ENCODE measurements at regions not wholly inside any gene's neighbourhood (a gene's known extent, or its start where the extent isn't known, plus 50 kb on each side); places are given as distances from the start of the nearest gene placed in this dataset.

- H3K27me3 ChIP-seq (ENCODE audit: control insufficient read depth, insufficient read depth, low read length) = no peaks in the 10 kb centered on the region
- ATAC-seq (ENCODE audit: low read depth in 2 of 2) = no peak
- no peak for DNase-seq
- Mint-ChIP-seq H3K36me3 (no peaks in the 10 kb centered on the region), H3K4me3 (no peak overlapping the region), H3K27ac (no peak overlapping the region), H3K27me3 (no peaks in the 10 kb centered on the region), H3K4me1 (no peaks in the 10 kb centered on the region), H3K9me3 (peaks cover 0 to 6% (median 4%) of the 10 kb centered on the region in 7 donors)
- H3K36me3 ChIP-seq (ENCODE audit: control insufficient read depth, insufficient read depth, low read length) = no peaks in the 10 kb centered on the region
- H3K4me1 ChIP-seq (ENCODE audit: control insufficient read depth, insufficient read depth, low read length, poor library complexity, severe bottlenecking) = no peaks in the 10 kb centered on the region
- no peaks in the 10 kb centered on the region for H3K9me3 ChIP-seq (ENCODE audit: control insufficient read depth in 2 of 2, low read length in 2 of 2)
- H3K27ac ChIP-seq (ENCODE audit: insufficient read depth, low read length, poor library complexity, severe bottlenecking) = no peak overlapping the region
- no peak overlapping the region for H3K4me3 ChIP-seq (ENCODE audit: low read depth, low read length)
Measured at GRCh38 chr17:70468661-70469060, 299.3 kb downstream of the KCNJ2 start.

GRCh38 chr17:70473049-70473448, 303.7 kb downstream of the KCNJ2 start:
- no peaks in the 10 kb centered on the region for H3K4me1 Mint-ChIP-seq

GRCh38 chr17:70476368-70476767, 307.0 kb downstream of the KCNJ2 start:
- Mint-ChIP-seq H3K27me3 (no peaks in the 10 kb centered on the region), H3K4me3 (no peak overlapping the region), H3K4me1 (no peaks in the 10 kb centered on the region), H3K36me3 (peaks cover 2% of the 10 kb centered on the region), H3K9me3 (peaks cover 0 to 10% (median 5%) of the 10 kb centered on the region in 7 donors), H3K27ac (no peak overlapping the region)
- no peak overlapping the region for H3K27ac ChIP-seq (ENCODE audit: insufficient read depth, low read length, poor library complexity, severe bottlenecking)
- no peak overlapping the region for H3K4me3 ChIP-seq (ENCODE audit: low read depth, low read length)
- DNase-seq (no peak), ATAC-seq (ENCODE audit: low read depth in 2 of 2) (no peak)
- H3K4me1 ChIP-seq (ENCODE audit: control insufficient read depth, insufficient read depth, low read length, poor library complexity, severe bottlenecking) = no peaks in the 10 kb centered on the region
- H3K27me3 ChIP-seq (ENCODE audit: control insufficient read depth, insufficient read depth, low read length) = no peaks in the 10 kb centered on the region
- H3K9me3 ChIP-seq (ENCODE audit: control insufficient read depth in 2 of 2, low read length in 2 of 2) = no peaks in the 10 kb centered on the region
- H3K36me3 ChIP-seq (ENCODE audit: control insufficient read depth, insufficient read depth, low read length) = no peaks in the 10 kb centered on the region

More at GRCh38 chr17:70473049-70473448, 303.7 kb downstream of the KCNJ2 start:
- Histone ChIP-seq H3K4me1 (ENCODE audit: control insufficient read depth, insufficient read depth, low read length, poor library complexity, severe bottlenecking) (no peaks in the 10 kb centered on the region), H3K9me3 (ENCODE audit: control insufficient read depth in 2 of 2, low read length in 2 of 2) (no peaks in the 10 kb centered on the region), H3K36me3 (ENCODE audit: control insufficient read depth, insufficient read depth, low read length) (no peaks in the 10 kb centered on the region), H3K27ac (ENCODE audit: insufficient read depth, low read length, poor library complexity, severe bottlenecking) (no peak overlapping the region), H3K27me3 (ENCODE audit: control insufficient read depth, insufficient read depth, low read length) (no peaks in the 10 kb centered on the region), H3K4me3 (ENCODE audit: low read depth, low read length) (no peak overlapping the region)
- Mint-ChIP-seq H3K9me3 (peaks cover 0 to 11% (median 5%) of the 10 kb centered on the region in 7 donors), H3K27ac (no peak overlapping the region), H3K4me3 (no peak overlapping the region), H3K36me3 (peaks cover 2% of the 10 kb centered on the region), H3K27me3 (no peaks in the 10 kb centered on the region)
- DNase-seq (no peak), ATAC-seq (ENCODE audit: low read depth in 2 of 2) (no peak)

- no peak overlapping the region for H3K27ac ChIP-seq (ENCODE audit: insufficient read depth, low read length, poor library complexity, severe bottlenecking)
- H3K9me3 ChIP-seq (ENCODE audit: control insufficient read depth in 2 of 2, low read length in 2 of 2) = peaks cover 2 to 4% of the 10 kb centered on the region in 2 experiments
- no peak overlapping the region for H3K4me3 Mint-ChIP-seq
- no peak for ATAC-seq (ENCODE audit: low read depth in 2 of 2)
- H3K27me3 ChIP-seq (ENCODE audit: control insufficient read depth, insufficient read depth, low read length) = no peaks in the 10 kb centered on the region
- no peak overlapping the region for H3K4me3 ChIP-seq (ENCODE audit: low read depth, low read length)
- H3K36me3 ChIP-seq (ENCODE audit: control insufficient read depth, insufficient read depth, low read length) = no peaks in the 10 kb centered on the region
- peaks cover 0 to 19% (median 3%) of the 10 kb centered on the region in 7 donors for H3K9me3 Mint-ChIP-seq
- peaks cover 2% of the 10 kb centered on the region for H3K36me3 Mint-ChIP-seq
- DNase-seq = no peak
- H3K4me1 Mint-ChIP-seq = no peaks in the 10 kb centered on the region
- H3K4me1 ChIP-seq (ENCODE audit: control insufficient read depth, insufficient read depth, low read length, poor library complexity, severe bottlenecking) = no peaks in the 10 kb centered on the region
- no peaks in the 10 kb centered on the region for H3K27me3 Mint-ChIP-seq
- no peak overlapping the region for H3K27ac Mint-ChIP-seq
Measured at GRCh38 chr17:70478902-70479301, 309.6 kb downstream of the KCNJ2 start.

GRCh38 chr17:70479779-70480178, 310.4 kb downstream of the KCNJ2 start:
- Histone ChIP-seq H3K4me3 (ENCODE audit: low read depth, low read length) (no peak overlapping the region), H3K9me3 (ENCODE audit: control insufficient read depth in 2 of 2, low read length in 2 of 2) (peaks cover 2 to 4% of the 10 kb centered on the region in 2 experiments), H3K36me3 (ENCODE audit: control insufficient read depth, insufficient read depth, low read length) (no peaks in the 10 kb centered on the region), H3K27ac (ENCODE audit: insufficient read depth, low read length, poor library complexity, severe bottlenecking) (no peak overlapping the region), H3K4me1 (ENCODE audit: control insufficient read depth, insufficient read depth, low read length, poor library complexity, severe bottlenecking) (no peaks in the 10 kb centered on the region), H3K27me3 (ENCODE audit: control insufficient read depth, insufficient read depth, low read length) (no peaks in the 10 kb centered on the region)
- H3K4me3 Mint-ChIP-seq = no peak overlapping the region
- H3K27ac Mint-ChIP-seq = no peak overlapping the region
- no peak for ATAC-seq (ENCODE audit: low read depth in 2 of 2)
- H3K27me3 Mint-ChIP-seq = no peaks in the 10 kb centered on the region
- no peaks in the 10 kb centered on the region for H3K4me1 Mint-ChIP-seq
- DNase-seq = no peak
- H3K36me3 Mint-ChIP-seq = no peaks in the 10 kb centered on the region
- peaks cover 0 to 14% (median 3%) of the 10 kb centered on the region in 7 donors for H3K9me3 Mint-ChIP-seq

GRCh38 chr17:70483624-70484023, 314.3 kb downstream of the KCNJ2 start:
- H3K27ac ChIP-seq (ENCODE audit: insufficient read depth, low read length, poor library complexity, severe bottlenecking) = no peak overlapping the region
- peaks cover 0 to 14% (median 3%) of the 10 kb centered on the region in 7 donors for H3K9me3 Mint-ChIP-seq
- H3K36me3 ChIP-seq (ENCODE audit: control insufficient read depth, insufficient read depth, low read length) = no peaks in the 10 kb centered on the region
- H3K4me3 ChIP-seq (ENCODE audit: low read depth, low read length) = no peak overlapping the region
- H3K27me3 Mint-ChIP-seq = no peaks in the 10 kb centered on the region
- no peaks in the 10 kb centered on the region for H3K36me3 Mint-ChIP-seq
- H3K27me3 ChIP-seq (ENCODE audit: control insufficient read depth, insufficient read depth, low read length) = no peaks in the 10 kb centered on the region
- no peak overlapping the region for H3K4me3 Mint-ChIP-seq
- H3K27ac Mint-ChIP-seq = no peak overlapping the region
- no peaks in the 10 kb centered on the region for H3K4me1 Mint-ChIP-seq
- no peaks in the 10 kb centered on the region for H3K4me1 ChIP-seq (ENCODE audit: control insufficient read depth, insufficient read depth, low read length, poor library complexity, severe bottlenecking)
- peaks cover 4% of the 10 kb centered on the region in 2 experiments for H3K9me3 ChIP-seq (ENCODE audit: control insufficient read depth in 2 of 2, low read length in 2 of 2)
- DNase-seq (no peak), ATAC-seq (ENCODE audit: low read depth in 2 of 2) (no peak)

- no peaks in the 10 kb centered on the region for H3K4me1 Mint-ChIP-seq
- Histone ChIP-seq H3K4me3 (ENCODE audit: low read depth, low read length) (no peak overlapping the region), H3K9me3 (ENCODE audit: control insufficient read depth in 2 of 2, low read length in 2 of 2) (peaks cover 4% of the 10 kb centered on the region in 2 experiments), H3K27me3 (ENCODE audit: control insufficient read depth, insufficient read depth, low read length) (no peaks in the 10 kb centered on the region), H3K36me3 (ENCODE audit: control insufficient read depth, insufficient read depth, low read length) (no peaks in the 10 kb centered on the region), H3K4me1 (ENCODE audit: control insufficient read depth, insufficient read depth, low read length, poor library complexity, severe bottlenecking) (no peaks in the 10 kb centered on the region), H3K27ac (ENCODE audit: insufficient read depth, low read length, poor library complexity, severe bottlenecking) (no peak overlapping the region)
- H3K27ac Mint-ChIP-seq = no peak overlapping the region
- H3K36me3 Mint-ChIP-seq = no peaks in the 10 kb centered on the region
- DNase-seq (no peak), ATAC-seq (ENCODE audit: low read depth in 2 of 2) (no peak)
- peaks cover 0 to 14% (median 3%) of the 10 kb centered on the region in 7 donors for H3K9me3 Mint-ChIP-seq
- H3K4me3 Mint-ChIP-seq = no peak overlapping the region
- H3K27me3 Mint-ChIP-seq = no peaks in the 10 kb centered on the region
Measured at GRCh38 chr17:70484050-70484449, 314.7 kb downstream of the KCNJ2 start.

- no peaks in the 10 kb centered on the region for H3K36me3 ChIP-seq (ENCODE audit: control insufficient read depth, insufficient read depth, low read length)
- Mint-ChIP-seq H3K27me3 (no peaks in the 10 kb centered on the region), H3K9me3 (peaks cover 0 to 14% (median 3%) of the 10 kb centered on the region in 7 donors), H3K36me3 (no peaks in the 10 kb centered on the region), H3K4me3 (no peak overlapping the region), H3K4me1 (no peaks in the 10 kb centered on the region), H3K27ac (no peak overlapping the region)
- no peak overlapping the region for H3K4me3 ChIP-seq (ENCODE audit: low read depth, low read length)
- ATAC-seq (ENCODE audit: low read depth in 2 of 2) = no peak
- no peak overlapping the region for H3K27ac ChIP-seq (ENCODE audit: insufficient read depth, low read length, poor library complexity, severe bottlenecking)
- DNase-seq = no peak
- no peaks in the 10 kb centered on the region for H3K27me3 ChIP-seq (ENCODE audit: control insufficient read depth, insufficient read depth, low read length)
- H3K4me1 ChIP-seq (ENCODE audit: control insufficient read depth, insufficient read depth, low read length, poor library complexity, severe bottlenecking) = no peaks in the 10 kb centered on the region
- H3K9me3 ChIP-seq (ENCODE audit: control insufficient read depth in 2 of 2, low read length in 2 of 2) = peaks cover 4% of the 10 kb centered on the region in 2 experiments
Measured at GRCh38 chr17:70484496-70484895, 315.2 kb downstream of the KCNJ2 start.
